PC-9 (cell line): ENCODE measurements at regions not wholly inside any gene's neighbourhood (a gene's known extent, or its start where the extent isn't known, plus 50 kb on each side); places are given as distances from the start of the nearest gene placed in this dataset.

Source experiments
- EZH2 ChIP-seq: fragments of 200-600 bp; sonication (generic); IDR thresholded peaks from 2 replicates; pipeline ENCODE4 v1.8.0; 2017; ENCODE audit warnings: antibody characterized with exemption, low read depth
- TF ChIP-seq, protein P1 (sequence below): fragments of 200-600 bp; sonication (generic); conservative IDR thresholded peaks from 2 replicates; pipeline ENCODE4 v1.6.1; 2017; ENCODE audit warnings: mixed run types, antibody characterized with exemption, mild to moderate bottlenecking, moderate library complexity

- no peak for TF ChIP-seq EZH2
- TF ChIP-seq, protein P1, sequence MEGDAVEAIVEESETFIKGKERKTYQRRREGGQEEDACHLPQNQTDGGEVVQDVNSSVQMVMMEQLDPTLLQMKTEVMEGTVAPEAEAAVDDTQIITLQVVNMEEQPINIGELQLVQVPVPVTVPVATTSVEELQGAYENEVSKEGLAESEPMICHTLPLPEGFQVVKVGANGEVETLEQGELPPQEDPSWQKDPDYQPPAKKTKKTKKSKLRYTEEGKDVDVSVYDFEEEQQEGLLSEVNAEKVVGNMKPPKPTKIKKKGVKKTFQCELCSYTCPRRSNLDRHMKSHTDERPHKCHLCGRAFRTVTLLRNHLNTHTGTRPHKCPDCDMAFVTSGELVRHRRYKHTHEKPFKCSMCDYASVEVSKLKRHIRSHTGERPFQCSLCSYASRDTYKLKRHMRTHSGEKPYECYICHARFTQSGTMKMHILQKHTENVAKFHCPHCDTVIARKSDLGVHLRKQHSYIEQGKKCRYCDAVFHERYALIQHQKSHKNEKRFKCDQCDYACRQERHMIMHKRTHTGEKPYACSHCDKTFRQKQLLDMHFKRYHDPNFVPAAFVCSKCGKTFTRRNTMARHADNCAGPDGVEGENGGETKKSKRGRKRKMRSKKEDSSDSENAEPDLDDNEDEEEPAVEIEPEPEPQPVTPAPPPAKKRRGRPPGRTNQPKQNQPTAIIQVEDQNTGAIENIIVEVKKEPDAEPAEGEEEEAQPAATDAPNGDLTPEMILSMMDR, result no peak
Observed at GRCh38 chr13:73329355-73329754, 270.6 kb downstream of the KLF5 start.
